GM12878 (cell line): ENCODE measurements at regions not wholly inside any gene's neighbourhood (a gene's known extent, or its start where the extent isn't known, plus 50 kb on each side); places are given as distances from the start of the nearest gene placed in this dataset.

Source experiments
- BRCA1 ChIP-seq: IDR thresholded peaks from 2 replicates; pipeline ENCODE4 v1.6.1; 2011; ENCODE audit warnings: low read depth, low read length, improper control_type of control experiment
- MTA3 ChIP-seq: IDR thresholded peaks from 2 replicates; pipeline ENCODE4 v1.6.1; 2012; ENCODE audit warnings: low read length, inconsistent platforms, borderline replicate concordance
- MYC ChIP-seq: IDR thresholded peaks from 2 replicates; pipeline ENCODE4 v1.6.1; 2011; ENCODE audit warnings: mild to moderate bottlenecking, low read length, moderate library complexity, inconsistent platforms; ENCODE audit not compliant: insufficient read depth, insufficient replicate concordance, insufficient read length, severe bottlenecking
- NRF1 ChIP-seq: conservative IDR thresholded peaks from 2 replicates; pipeline ENCODE4 v1.6.1; 2011; ENCODE audit warnings: mild to moderate bottlenecking, low read depth, low read length, improper control_type of control experiment
- RAD21 ChIP-seq: IDR thresholded peaks from 2 replicates; pipeline ENCODE4 v1.6.1; 2011; ENCODE audit warnings: mild to moderate bottlenecking, low read depth, low read length, moderate library complexity; ENCODE audit not compliant: insufficient read depth
- RBBP5 ChIP-seq: fragments of 200-600 bp; sonication (generic); conservative IDR thresholded peaks from 2 replicates; pipeline ENCODE4 v1.6.1; 2016
- STAT1 ChIP-seq: fragments of 450-650 bp; conservative IDR thresholded peaks from 2 replicates; pipeline ENCODE4 v1.6.1; 2014; ENCODE audit warnings: antibody characterized with exemption, mild to moderate bottlenecking
- ZNF384 ChIP-seq: IDR thresholded peaks from 2 replicates; pipeline ENCODE4 v1.6.1; 2012; ENCODE audit warnings: low read depth, mild to moderate bottlenecking, low read length, improper control_type of control experiment, borderline replicate concordance
- TF ChIP-seq, protein P1 (sequence below): fragments of 150-350 bp; IDR thresholded peaks from 2 replicates; pipeline ENCODE4 v1.6.1; 2016; ENCODE audit warnings: low read depth, low read length
- TF ChIP-seq, protein P2 (sequence below): fragments of 450-650 bp; IDR thresholded peaks from 2 replicates; pipeline ENCODE4 v1.6.1; 2017; ENCODE audit warnings: mild to moderate bottlenecking, moderate library complexity

- TF ChIP-seq, protein P1, sequence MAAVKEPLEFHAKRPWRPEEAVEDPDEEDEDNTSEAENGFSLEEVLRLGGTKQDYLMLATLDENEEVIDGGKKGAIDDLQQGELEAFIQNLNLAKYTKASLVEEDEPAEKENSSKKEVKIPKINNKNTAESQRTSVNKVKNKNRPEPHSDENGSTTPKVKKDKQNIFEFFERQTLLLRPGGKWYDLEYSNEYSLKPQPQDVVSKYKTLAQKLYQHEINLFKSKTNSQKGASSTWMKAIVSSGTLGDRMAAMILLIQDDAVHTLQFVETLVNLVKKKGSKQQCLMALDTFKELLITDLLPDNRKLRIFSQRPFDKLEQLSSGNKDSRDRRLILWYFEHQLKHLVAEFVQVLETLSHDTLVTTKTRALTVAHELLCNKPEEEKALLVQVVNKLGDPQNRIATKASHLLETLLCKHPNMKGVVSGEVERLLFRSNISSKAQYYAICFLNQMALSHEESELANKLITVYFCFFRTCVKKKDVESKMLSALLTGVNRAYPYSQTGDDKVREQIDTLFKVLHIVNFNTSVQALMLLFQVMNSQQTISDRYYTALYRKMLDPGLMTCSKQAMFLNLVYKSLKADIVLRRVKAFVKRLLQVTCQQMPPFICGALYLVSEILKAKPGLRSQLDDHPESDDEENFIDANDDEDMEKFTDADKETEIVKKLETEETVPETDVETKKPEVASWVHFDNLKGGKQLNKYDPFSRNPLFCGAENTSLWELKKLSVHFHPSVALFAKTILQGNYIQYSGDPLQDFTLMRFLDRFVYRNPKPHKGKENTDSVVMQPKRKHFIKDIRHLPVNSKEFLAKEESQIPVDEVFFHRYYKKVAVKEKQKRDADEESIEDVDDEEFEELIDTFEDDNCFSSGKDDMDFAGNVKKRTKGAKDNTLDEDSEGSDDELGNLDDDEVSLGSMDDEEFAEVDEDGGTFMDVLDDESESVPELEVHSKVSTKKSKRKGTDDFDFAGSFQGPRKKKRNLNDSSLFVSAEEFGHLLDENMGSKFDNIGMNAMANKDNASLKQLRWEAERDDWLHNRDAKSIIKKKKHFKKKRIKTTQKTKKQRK, result no peak
- TF ChIP-seq MYC (no peak), NRF1 (no peak), BRCA1 (no peak), MTA3 (no peak), RAD21 (no peak), RBBP5 (no peak), ZNF384 (no peak), STAT1 (no peak)
- TF ChIP-seq, protein P2, sequence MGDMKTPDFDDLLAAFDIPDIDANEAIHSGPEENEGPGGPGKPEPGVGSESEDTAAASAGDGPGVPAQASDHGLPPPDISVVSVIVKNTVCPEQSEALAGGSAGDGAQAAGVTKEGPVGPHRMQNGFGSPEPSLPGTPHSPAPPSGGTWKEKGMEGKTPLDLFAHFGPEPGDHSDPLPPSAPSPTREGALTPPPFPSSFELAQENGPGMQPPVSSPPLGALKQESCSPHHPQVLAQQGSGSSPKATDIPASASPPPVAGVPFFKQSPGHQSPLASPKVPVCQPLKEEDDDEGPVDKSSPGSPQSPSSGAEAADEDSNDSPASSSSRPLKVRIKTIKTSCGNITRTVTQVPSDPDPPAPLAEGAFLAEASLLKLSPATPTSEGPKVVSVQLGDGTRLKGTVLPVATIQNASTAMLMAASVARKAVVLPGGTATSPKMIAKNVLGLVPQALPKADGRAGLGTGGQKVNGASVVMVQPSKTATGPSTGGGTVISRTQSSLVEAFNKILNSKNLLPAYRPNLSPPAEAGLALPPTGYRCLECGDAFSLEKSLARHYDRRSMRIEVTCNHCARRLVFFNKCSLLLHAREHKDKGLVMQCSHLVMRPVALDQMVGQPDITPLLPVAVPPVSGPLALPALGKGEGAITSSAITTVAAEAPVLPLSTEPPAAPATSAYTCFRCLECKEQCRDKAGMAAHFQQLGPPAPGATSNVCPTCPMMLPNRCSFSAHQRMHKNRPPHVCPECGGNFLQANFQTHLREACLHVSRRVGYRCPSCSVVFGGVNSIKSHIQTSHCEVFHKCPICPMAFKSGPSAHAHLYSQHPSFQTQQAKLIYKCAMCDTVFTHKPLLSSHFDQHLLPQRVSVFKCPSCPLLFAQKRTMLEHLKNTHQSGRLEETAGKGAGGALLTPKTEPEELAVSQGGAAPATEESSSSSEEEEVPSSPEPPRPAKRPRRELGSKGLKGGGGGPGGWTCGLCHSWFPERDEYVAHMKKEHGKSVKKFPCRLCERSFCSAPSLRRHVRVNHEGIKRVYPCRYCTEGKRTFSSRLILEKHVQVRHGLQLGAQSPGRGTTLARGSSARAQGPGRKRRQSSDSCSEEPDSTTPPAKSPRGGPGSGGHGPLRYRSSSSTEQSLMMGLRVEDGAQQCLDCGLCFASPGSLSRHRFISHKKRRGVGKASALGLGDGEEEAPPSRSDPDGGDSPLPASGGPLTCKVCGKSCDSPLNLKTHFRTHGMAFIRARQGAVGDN, result no peak
Measured at GRCh38 chr2:78682781-78683180, 342.7 kb upstream of the REG3G start (continued).
